Parathyroid adenoma (tissue), 2 donors: ENCODE measurements at regions not wholly inside any gene's neighbourhood (a gene's known extent, or its start where the extent isn't known, plus 50 kb on each side); places are given as distances from the start of the nearest gene placed in this dataset.

ENCODE experiments used
- H2AFZ ChIP-seq: fragments of 300-600 bp; sonication (generic); one replicate; pipeline ENCODE4 v1.7.0; 2017; ENCODE audit warnings: antibody characterized with exemption, mild to moderate bottlenecking
- H3K27ac ChIP-seq: fragments of 300-600 bp; sonication (generic); one replicate; pipeline ENCODE4 v1.7.0; 2017
- H3K27me3 ChIP-seq: fragments of 300-600 bp; sonication (generic); one replicate; pipeline ENCODE4 v1.7.0; 2017; ENCODE audit warnings: low read length; ENCODE audit not compliant: control insufficient read depth, insufficient read depth
- H3K36me3 ChIP-seq: fragments of 300-600 bp; sonication (generic); one replicate; pipeline ENCODE4 v1.7.0; 2017; ENCODE audit warnings: low read length; ENCODE audit not compliant: control insufficient read depth, insufficient read depth
- H3K4me1 ChIP-seq: fragments of 300-600 bp; sonication (generic); one replicate; pipeline ENCODE4 v1.7.0; 2017; ENCODE audit warnings: control low read depth
- H3K4me2 ChIP-seq: fragments of 300-600 bp; sonication (generic); one replicate; pipeline ENCODE4 v1.7.0; 2017; ENCODE audit warnings: low read length
- H3K4me3 ChIP-seq: fragments of 300-600 bp; sonication (generic); one replicate; pipeline ENCODE4 v1.7.0; 2017; ENCODE audit warnings: low read depth, low read length
- H3K79me2 ChIP-seq: fragments of 300-600 bp; sonication (generic); one replicate; pipeline ENCODE4 v1.7.0; 2017; ENCODE audit warnings: control low read depth
- H3K9ac ChIP-seq: fragments of 300-600 bp; sonication (generic); one replicate; pipeline ENCODE4 v1.7.0; 2017; ENCODE audit warnings: mild to moderate bottlenecking
- H3K9me3 ChIP-seq: fragments of 300-600 bp; sonication (generic); one replicate; pipeline ENCODE4 v1.7.0; 2017; ENCODE audit warnings: low read length; ENCODE audit not compliant: control insufficient read depth
- TF ChIP-seq, protein P1 (sequence below): fragments of 300-600 bp; sonication (generic); IDR thresholded peaks from one replicate; pipeline ENCODE4 v1.7.0; 2017; ENCODE audit warnings: antibody characterized with exemption, mild to moderate bottlenecking
- donor health status: primary hyperparathyroidism.

DNA sequence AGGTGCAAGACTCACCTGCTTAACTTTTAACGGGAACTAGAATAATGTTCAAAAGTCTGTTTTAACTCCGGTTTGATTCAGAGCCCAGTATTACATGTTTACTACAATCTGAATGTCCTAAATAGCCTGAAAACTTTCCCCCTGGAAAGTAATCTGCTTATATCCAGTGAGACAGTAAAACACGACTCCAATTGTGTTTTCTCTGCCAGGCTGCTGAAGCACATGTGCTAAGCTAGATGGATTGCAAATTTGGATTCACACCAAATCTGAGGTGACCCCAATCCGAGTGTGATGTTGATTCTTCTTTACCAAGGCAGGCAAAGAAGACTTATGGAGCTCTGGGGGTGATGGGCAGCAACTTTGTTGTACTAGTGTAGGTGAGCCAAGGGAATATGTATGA is 158.7 kb upstream of the PDGFD start:
- Histone ChIP-seq H3K9me3 (no peaks in the 10 kb centered on the region), H3K36me3 (no peaks in the 10 kb centered on the region), H3K4me1 (no peaks in the 10 kb centered on the region), H3K79me2 (no peaks in the 10 kb centered on the region), H3K27ac (no peak overlapping the region), H3K4me3 (no peak overlapping the region), H3K9ac (no peak overlapping the region), H3K27me3 (no peaks in the 10 kb centered on the region), H3K4me2 (no peak overlapping the region), H2AFZ (no peak overlapping the region)
- TF ChIP-seq, protein P1, sequence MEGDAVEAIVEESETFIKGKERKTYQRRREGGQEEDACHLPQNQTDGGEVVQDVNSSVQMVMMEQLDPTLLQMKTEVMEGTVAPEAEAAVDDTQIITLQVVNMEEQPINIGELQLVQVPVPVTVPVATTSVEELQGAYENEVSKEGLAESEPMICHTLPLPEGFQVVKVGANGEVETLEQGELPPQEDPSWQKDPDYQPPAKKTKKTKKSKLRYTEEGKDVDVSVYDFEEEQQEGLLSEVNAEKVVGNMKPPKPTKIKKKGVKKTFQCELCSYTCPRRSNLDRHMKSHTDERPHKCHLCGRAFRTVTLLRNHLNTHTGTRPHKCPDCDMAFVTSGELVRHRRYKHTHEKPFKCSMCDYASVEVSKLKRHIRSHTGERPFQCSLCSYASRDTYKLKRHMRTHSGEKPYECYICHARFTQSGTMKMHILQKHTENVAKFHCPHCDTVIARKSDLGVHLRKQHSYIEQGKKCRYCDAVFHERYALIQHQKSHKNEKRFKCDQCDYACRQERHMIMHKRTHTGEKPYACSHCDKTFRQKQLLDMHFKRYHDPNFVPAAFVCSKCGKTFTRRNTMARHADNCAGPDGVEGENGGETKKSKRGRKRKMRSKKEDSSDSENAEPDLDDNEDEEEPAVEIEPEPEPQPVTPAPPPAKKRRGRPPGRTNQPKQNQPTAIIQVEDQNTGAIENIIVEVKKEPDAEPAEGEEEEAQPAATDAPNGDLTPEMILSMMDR, result no peak

DNA sequence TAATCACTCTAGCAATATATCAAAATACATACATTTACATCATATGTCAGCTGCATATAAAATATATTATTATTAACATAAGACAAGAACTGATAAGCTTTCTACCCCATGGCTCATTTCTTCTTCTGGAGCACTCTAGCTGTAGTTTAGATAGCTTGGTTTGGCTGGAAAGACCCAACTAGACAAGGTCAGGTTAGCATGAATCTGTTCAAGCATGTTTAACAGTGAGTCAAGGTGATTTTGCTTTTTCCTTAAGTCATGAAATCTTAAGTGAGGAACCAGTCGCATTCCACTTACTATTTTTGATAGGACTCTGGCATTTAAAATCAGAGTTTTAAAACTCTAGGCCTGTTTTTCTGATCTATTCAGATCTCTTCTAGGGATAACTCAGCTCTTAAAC is 157.0 kb upstream of the PDGFD start:
- H3K4me2 ChIP-seq, result no peak overlapping the region
- no peaks in the 10 kb centered on the region for H3K36me3 ChIP-seq
- no peaks in the 10 kb centered on the region for H3K27me3 ChIP-seq
- H3K79me2 ChIP-seq, result no peaks in the 10 kb centered on the region
- H3K4me3 ChIP-seq, result no peak overlapping the region
- TF ChIP-seq, protein P1, result no peak
- H3K4me1 ChIP-seq, result no peaks in the 10 kb centered on the region
- no peak overlapping the region for H2AFZ ChIP-seq
- no peaks in the 10 kb centered on the region for H3K9me3 ChIP-seq
- no peak overlapping the region for H3K9ac ChIP-seq
- no peak overlapping the region for H3K27ac ChIP-seq

DNA sequence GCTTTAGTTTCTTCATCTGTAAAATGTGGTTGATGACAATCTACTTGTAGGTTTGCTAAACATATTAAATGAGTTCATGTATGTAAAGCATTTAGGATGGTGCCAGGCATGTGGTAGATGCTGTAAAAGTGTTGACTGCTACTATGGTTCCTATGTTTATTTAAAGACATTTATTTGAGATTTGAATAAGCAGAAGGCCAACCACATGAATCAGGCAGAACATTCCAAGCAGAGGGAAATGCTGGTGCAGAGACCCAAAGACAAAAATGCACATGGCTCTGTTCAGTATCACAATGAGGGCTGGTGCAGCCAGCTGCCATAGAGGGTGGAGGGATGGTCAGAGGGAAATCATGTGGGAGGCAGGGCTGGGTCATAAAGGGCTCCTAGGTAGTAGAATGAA is 156.2 kb upstream of the PDGFD start:
- Histone ChIP-seq H3K79me2 (no peaks in the 10 kb centered on the region), H3K4me3 (no peak overlapping the region), H3K27me3 (no peaks in the 10 kb centered on the region), H3K9me3 (no peaks in the 10 kb centered on the region), H3K36me3 (no peaks in the 10 kb centered on the region), H3K9ac (no peak overlapping the region), H3K4me1 (no peaks in the 10 kb centered on the region), H3K4me2 (no peak overlapping the region), H3K27ac (no peak overlapping the region), H2AFZ (no peak overlapping the region)
- TF ChIP-seq, protein P1, result no peak

DNA sequence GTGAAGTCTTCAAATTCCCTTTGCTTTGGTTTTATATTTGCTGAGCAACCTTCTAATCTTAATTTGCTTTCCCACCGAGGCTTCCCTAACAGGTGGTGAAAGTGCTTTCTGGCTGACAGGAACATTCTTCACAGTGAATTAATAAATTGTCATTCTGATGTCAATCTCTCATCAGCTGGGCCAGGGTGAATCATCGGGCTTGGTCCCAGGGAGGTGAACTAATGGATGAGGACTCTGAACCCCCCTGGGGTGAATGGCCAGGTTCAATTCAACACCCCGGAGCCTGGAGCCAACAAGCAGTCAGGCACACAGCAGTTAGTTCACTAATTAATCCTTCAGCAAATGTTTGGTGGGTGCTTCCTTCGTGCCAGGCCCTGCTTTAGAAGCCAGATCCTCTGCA is 155.4 kb upstream of the PDGFD start:
- Histone ChIP-seq H3K36me3 (no peaks in the 10 kb centered on the region), H2AFZ (no peak overlapping the region), H3K79me2 (no peaks in the 10 kb centered on the region), H3K27me3 (no peaks in the 10 kb centered on the region), H3K9me3 (no peaks in the 10 kb centered on the region), H3K4me1 (no peaks in the 10 kb centered on the region), H3K4me2 (no peak overlapping the region), H3K4me3 (no peak overlapping the region), H3K9ac (no peak overlapping the region), H3K27ac (no peak overlapping the region)
- TF ChIP-seq, protein P1, result no peak

GRCh38 chr11:104306862-104307474 is 143.0 kb upstream of the PDGFD start:
- Histone ChIP-seq H3K4me2 (no peak overlapping the region), H3K4me3 (no peak overlapping the region), H3K4me1 (no peaks in the 10 kb centered on the region), H3K36me3 (no peaks in the 10 kb centered on the region), H3K27me3 (no peaks in the 10 kb centered on the region), H3K9me3 (no peaks in the 10 kb centered on the region), H3K79me2 (no peaks in the 10 kb centered on the region), H2AFZ (no peak overlapping the region), H3K27ac (no peak overlapping the region), H3K9ac (no peak overlapping the region)
- TF ChIP-seq, protein P1, result no peak
